B cell (primary cell): ENCODE measurements at regions not wholly inside any gene's neighbourhood (a gene's known extent, or its start where the extent isn't known, plus 50 kb on each side); places are given as distances from the start of the nearest gene placed in this dataset.

Experiments
- CTCF ChIP-seq: fragments of 200-600 bp; IDR thresholded peaks from one replicate; pipeline ENCODE4 v1.8.0; 2022; ENCODE audit warnings: antibody characterized with exemption, mild to moderate bottlenecking
- EZH2 ChIP-seq: IDR thresholded peaks from 2 replicates; pipeline ENCODE4 v1.6.1; 2012; ENCODE audit warnings: borderline replicate concordance, low read depth, mild to moderate bottlenecking, moderate library complexity, low read length; ENCODE audit not compliant: insufficient read depth, poor library complexity, severe bottlenecking

DNA sequence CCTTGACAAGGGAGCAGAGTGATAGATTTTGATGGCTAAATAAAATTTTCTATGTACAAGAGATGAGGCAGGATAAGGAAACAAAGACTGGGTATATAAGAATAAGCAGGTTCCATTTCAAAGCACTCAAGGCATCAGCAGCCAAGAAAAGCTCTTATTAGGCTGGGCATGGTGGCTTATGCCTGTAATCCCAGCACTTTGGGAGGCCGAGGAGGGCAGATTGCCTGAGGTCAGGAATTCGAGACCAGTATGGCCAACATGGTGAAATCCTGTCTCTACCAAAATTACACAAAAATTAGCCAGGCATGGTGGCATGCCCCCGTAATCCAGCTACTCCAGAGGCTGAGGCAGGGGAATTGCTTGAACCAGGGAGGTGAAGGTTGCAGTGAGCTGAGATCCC, 563.4 kb upstream of the CCDC179 start:
- no peak for TF ChIP-seq CTCF
- no peak for TF ChIP-seq EZH2
